Activated T-cell treated with anti-CD3 and anti-CD28 coated beads, Interleukin-2, amount 50 U/mL, for 72 hours (primary cell): ENCODE measurements at regions not wholly inside any gene's neighbourhood (a gene's known extent, or its start where the extent isn't known, plus 50 kb on each side); places are given as distances from the start of the nearest gene placed in this dataset.
A peak's percentile ranks its signal among the peaks of the same experiment; 100 is the strongest.
"Not testable (repeated sequence)": the region's sequence is repeated elsewhere in the genome, so short reads cannot be mapped to it uniquely, and the experiment has no call there.

ENCODE experiments used
- ATAC-seq, 2 donors: fragments of 150-1000 bp; cut with Tn5 transposase; replicated peaks in 1 of 2; 2 replicates each; pipeline ENCODE4 v1.10.0; 2021; ENCODE audit warnings: moderate library complexity in 2 of 2, mild to moderate bottlenecking in 1 of 2
- DNase-seq, 2 donors: peaks; one replicate each; pipeline ENCODE4 v3.0.0; 2021 to 2022; ENCODE audit warnings: mixed read lengths in 1 of 2
- H3K27ac Mint-ChIP-seq: one replicate; pipeline ENCODE4 v1.8.0; 2022; ENCODE audit warnings: mild to moderate bottlenecking, moderate library complexity, mixed read lengths
- H3K27me3 Mint-ChIP-seq: one replicate; pipeline ENCODE4 v1.8.0; 2022; ENCODE audit warnings: low read depth, mixed read lengths
- H3K36me3 Mint-ChIP-seq, 2 donors: one replicate each; pipeline ENCODE4 v1.8.0; 2022; ENCODE audit warnings: mixed read lengths in 2 of 2, mild to moderate bottlenecking in 1 of 2; ENCODE audit not compliant: insufficient read depth in 2 of 2
- H3K4me1 Mint-ChIP-seq: one replicate; pipeline ENCODE4 v1.8.0; 2022; ENCODE audit warnings: low read depth, mixed read lengths
- H3K4me3 Mint-ChIP-seq, 2 donors: one replicate each; pipeline ENCODE4 v1.8.0; 2022; ENCODE audit warnings: mild to moderate bottlenecking in 2 of 2, mixed read lengths in 2 of 2, moderate library complexity in 2 of 2
- H3K9me3 Mint-ChIP-seq, 2 donors: one replicate each; pipeline ENCODE4 v1.8.0; 2022; ENCODE audit warnings: mixed read lengths in 2 of 2

DNA sequence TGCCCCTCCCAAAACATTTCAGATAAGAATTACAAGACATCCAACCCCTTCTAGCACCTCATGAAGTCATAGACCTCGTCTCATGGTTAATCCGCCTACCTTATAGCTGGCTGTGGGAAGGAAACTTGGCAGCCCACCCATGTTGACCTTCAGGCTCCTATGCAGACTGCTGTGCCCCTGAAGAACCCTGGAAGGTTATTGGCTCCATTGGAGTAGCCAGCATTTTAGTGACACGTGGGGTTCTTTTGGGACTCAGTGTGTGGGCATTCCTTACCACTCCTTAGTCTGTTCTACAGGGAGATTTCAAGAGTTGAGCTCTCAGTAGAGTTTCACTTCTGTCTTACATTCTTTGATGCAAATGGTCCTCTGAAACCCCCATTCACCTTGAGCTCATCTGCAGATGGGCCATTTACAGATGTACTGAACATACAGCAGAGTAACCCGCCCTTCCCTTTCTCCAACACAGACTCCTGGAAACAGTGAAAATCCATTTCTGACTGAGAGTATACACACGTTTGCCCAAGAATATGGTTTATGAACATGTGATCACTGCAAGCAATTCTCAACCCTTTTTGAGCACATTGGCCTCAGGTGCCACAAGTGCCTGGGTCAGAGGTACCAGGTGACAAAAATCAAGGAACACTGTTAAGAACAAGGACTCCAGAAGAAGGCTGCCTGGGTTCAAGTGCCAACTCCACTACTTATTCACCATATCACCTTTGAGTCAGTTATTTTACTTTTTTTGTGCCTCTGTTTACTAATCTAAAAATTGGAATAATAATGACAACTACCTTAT lies 54.0 kb upstream of the HECW1 start:
- Mint-ChIP-seq H3K36me3 (no peaks in the 10 kb centered on the region), H3K27me3 (peaks cover 8% of the 10 kb centered on the region), H3K4me1 (no peaks in the 10 kb centered on the region), H3K9me3 (no peaks in the 10 kb centered on the region), H3K4me3 (no peak overlapping the region), H3K27ac (no peak overlapping the region)
- DNase-seq = no peak
- no peak for ATAC-seq

DNA sequence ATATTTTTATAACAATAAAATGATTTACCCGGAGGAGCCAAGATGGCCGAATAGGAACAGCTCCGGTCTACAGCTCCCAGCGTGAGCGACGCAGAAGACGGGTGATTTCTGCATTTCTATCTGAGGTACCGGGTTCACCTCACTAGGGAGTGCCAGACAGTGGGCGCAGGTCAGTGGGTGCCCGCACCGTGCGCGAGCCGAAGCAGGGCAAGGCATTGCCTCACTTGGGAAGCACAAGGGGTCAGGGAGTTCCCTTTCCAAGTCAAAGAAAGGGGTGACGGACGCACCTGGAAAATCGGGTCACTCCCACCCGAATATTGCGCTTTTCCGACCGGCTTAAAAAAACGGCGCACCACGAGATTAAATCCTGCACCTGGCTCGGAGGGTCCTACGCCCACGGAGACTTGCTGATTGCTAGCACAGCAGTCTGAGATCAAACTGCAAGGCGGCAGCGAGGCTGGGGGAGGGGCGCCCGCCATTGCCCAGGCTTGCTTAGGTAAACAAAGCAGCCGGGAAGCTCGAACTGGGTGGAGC lies 53.3 kb upstream of the HECW1 start:
- not testable (repeated sequence) for H3K27ac Mint-ChIP-seq, H3K4me1 Mint-ChIP-seq, H3K9me3 Mint-ChIP-seq, H3K36me3 Mint-ChIP-seq, H3K27me3 Mint-ChIP-seq, DNase-seq, ATAC-seq
- H3K4me3 Mint-ChIP-seq = peak overlapping the region in 1 of 2 donors; percentile 49
